Uterus (tissue), 3 donors: ENCODE measurements at regions not wholly inside any gene's neighbourhood (a gene's known extent, or its start where the extent isn't known, plus 50 kb on each side); places are given as distances from the start of the nearest gene placed in this dataset.

ENCODE experiments used
- DNase-seq, 2 donors: peaks; one replicate each; pipeline ENCODE4 v3.0.0-alpha.2; 2019 to 2020
- H3K27ac ChIP-seq, 2 donors: fragments of 200-600 bp; sonication (generic); 1 replicate in 1 of 2; 2 replicates in 1 of 2; pipeline ENCODE4 v1.5.1; 2016 to 2018
- H3K27me3 ChIP-seq, 2 donors: fragments of 200-600 bp; sonication (generic); one replicate each; pipeline ENCODE4 v1.5.1; 2018 to 2019; ENCODE audit warnings: control low read depth in 1 of 2
- H3K36me3 ChIP-seq, 2 donors: fragments of 200-600 bp; sonication (generic); one replicate each; pipeline ENCODE4 v1.5.1; 2019; ENCODE audit warnings: control low read depth in 1 of 2
- H3K4me1 ChIP-seq, 2 donors: fragments of 200-600 bp; sonication (generic); one replicate each; pipeline ENCODE4 v1.5.1; 2018 to 2019; ENCODE audit warnings: control low read depth in 1 of 2
- H3K4me3 ChIP-seq, 2 donors: fragments of 200-600 bp; sonication (generic); 1 replicate in 1 of 2; 2 replicates in 1 of 2; pipeline ENCODE4 v1.5.1; 2018 to 2019; ENCODE audit warnings: mild to moderate bottlenecking in 1 of 2
- H3K9me3 ChIP-seq, 2 donors: fragments of 200-600 bp; sonication (generic); one replicate each; pipeline ENCODE4 v1.5.1; 2019; ENCODE audit warnings: control low read depth in 1 of 2
- CTCF ChIP-seq, 4 experiments: fragments of 200-600 bp in 2 of 4; fragments of 450-650 bp in 2 of 4; sonication (generic) in 2 of 4; IDR thresholded peaks; one replicate each; pipeline ENCODE4 v1.5.1; 2016 to 2019; ENCODE audit warnings: antibody characterized with exemption in 4 of 4, mild to moderate bottlenecking in 2 of 4, moderate library complexity in 1 of 4
- POLR2A ChIP-seq, 2 donors: fragments of 450-650 bp; IDR thresholded peaks; one replicate each; pipeline ENCODE4 v1.6.1; 2016; ENCODE audit warnings: antibody characterized with exemption in 2 of 2, mild to moderate bottlenecking in 1 of 2, moderate library complexity in 1 of 2
- intact Hi-C: fragments of 100-400 bp; cut with DNase I; formaldehyde crosslinking; loops from one replicate; pipeline ENCODE4 v1.15.1; 2023; ENCODE audit warnings: low total_unique reads
- donor health status: DM: yes; HTN: yes; CAD: no.

DNA sequence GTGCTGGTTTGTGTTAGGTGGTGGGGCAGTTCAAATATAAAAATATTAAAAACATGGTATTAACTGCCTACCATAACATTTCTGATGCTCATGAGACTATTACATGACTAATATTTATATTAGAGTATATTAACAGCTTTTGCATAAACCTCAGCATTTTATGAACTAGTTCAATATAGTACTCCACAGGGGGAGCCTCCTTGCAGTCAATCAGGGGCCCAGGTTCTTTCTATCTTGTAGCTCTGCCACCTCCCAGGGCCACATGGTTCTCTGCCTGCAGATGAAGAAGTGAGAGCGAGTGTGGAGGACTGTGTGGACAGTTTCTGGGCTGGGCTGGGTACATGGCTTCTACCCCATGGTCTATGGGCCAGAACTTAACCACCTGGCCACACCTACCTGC lies 159.5 kb downstream of the RPS24 start:
- no peak overlapping the region for H3K4me3 ChIP-seq
- H3K36me3 ChIP-seq = no peaks in the 10 kb centered on the region
- no peak for TF ChIP-seq POLR2A (IDR thresholded peaks at IDR 0.05)
- no peaks in the 10 kb centered on the region for H3K27me3 ChIP-seq
- no peak overlapping the region for H3K27ac ChIP-seq
- DNase-seq = no peak
- intact Hi-C loops = no loop called here
- H3K9me3 ChIP-seq = no peaks in the 10 kb centered on the region
- H3K4me1 ChIP-seq = no peaks in the 10 kb centered on the region

- Histone ChIP-seq H3K9me3 (no peaks in the 10 kb centered on the region), H3K27ac (no peak overlapping the region), H3K4me1 (no peaks in the 10 kb centered on the region), H3K4me3 (no peak overlapping the region), H3K36me3 (no peaks in the 10 kb centered on the region), H3K27me3 (no peaks in the 10 kb centered on the region)
- no peak for DNase-seq
- no peak for TF ChIP-seq POLR2A (IDR thresholded peaks at IDR 0.05)
- TF ChIP-seq CTCF (IDR thresholded peaks at IDR 0.05) = no peak
- intact Hi-C loops = no loop called here
These were observed 160.4 kb downstream of the RPS24 start for GRCh38 chr10:78194050-78194449.

GRCh38 chr10:78194539-78195402 lies 161.1 kb downstream of the RPS24 start:
- no peaks in the 10 kb centered on the region for H3K9me3 ChIP-seq
- H3K27ac ChIP-seq = no peak overlapping the region
- DNase-seq = no peak
- H3K4me1 ChIP-seq = no peaks in the 10 kb centered on the region
- no peaks in the 10 kb centered on the region for H3K27me3 ChIP-seq
- intact Hi-C loops = no loop called here
- no peak overlapping the region for H3K4me3 ChIP-seq
- TF ChIP-seq POLR2A (IDR thresholded peaks at IDR 0.05) (no peak), CTCF (IDR thresholded peaks at IDR 0.05) (no peak)
- H3K36me3 ChIP-seq = no peaks in the 10 kb centered on the region

DNA sequence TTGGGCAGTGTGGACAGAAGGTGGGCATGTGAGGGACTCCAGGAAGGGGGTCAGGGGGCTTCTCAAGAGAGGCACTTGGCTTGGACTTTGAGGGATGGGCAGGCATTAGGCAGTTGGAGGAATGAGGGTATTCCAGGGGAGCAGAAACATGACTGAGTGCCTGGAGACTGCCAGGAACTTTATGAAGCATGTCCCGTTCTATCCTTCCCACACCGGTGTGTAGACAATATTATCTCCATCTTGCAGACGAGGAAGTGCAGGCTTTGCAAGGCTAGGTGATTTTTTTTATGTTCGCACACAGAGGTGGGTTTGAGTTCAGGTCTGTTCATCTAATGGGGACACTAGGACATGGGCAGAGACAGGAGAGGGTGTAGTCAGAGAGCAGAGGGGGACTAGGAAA lies 162.7 kb downstream of the RPS24 start:
- H3K27ac ChIP-seq = no peak overlapping the region
- intact Hi-C loops = no loop called here
- no peak for TF ChIP-seq CTCF (IDR thresholded peaks at IDR 0.05)
- TF ChIP-seq POLR2A (IDR thresholded peaks at IDR 0.05) = no peak
- no peaks in the 10 kb centered on the region for H3K4me1 ChIP-seq
- no peaks in the 10 kb centered on the region for H3K36me3 ChIP-seq
- no peak overlapping the region for H3K4me3 ChIP-seq
- H3K27me3 ChIP-seq = no peaks in the 10 kb centered on the region
- H3K9me3 ChIP-seq = no peaks in the 10 kb centered on the region
- no peak for DNase-seq

- DNase-seq = no peak
- Histone ChIP-seq H3K4me3 (no peak overlapping the region), H3K36me3 (no peaks in the 10 kb centered on the region), H3K27ac (no peak overlapping the region), H3K9me3 (no peaks in the 10 kb centered on the region), H3K4me1 (no peaks in the 10 kb centered on the region), H3K27me3 (no peaks in the 10 kb centered on the region)
- no peak for TF ChIP-seq POLR2A (IDR thresholded peaks at IDR 0.05)
- TF ChIP-seq CTCF (IDR thresholded peaks at IDR 0.05) = no peak
- intact Hi-C loops = no loop called here
These were observed 163.3 kb downstream of the RPS24 start for GRCh38 chr10:78196964-78197363.
